ENCODE measurements at regions not wholly inside any gene's neighbourhood (a gene's known extent, or its start where the extent isn't known, plus 50 kb on each side); places are given as distances from the start of the nearest gene placed in this dataset.

DNA sequence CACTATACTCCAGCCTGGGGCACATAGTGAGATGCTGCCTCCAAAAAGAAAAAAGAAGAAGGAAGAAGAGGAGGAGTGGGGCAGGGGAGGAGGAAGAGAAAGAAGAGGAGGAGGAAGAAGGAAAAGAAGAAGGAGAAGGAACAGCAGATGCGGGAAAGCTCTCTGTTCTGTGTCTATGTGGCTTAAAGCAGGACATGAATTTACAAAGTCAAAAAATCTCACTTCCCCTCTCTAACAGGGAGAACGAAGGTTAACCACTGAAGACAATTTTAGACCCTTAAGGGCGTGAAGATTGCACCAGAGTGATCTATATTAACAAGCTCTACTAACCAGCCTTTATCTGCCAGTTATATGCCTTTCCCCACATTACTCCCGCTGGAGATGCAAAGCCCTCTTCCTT, 258.9 kb downstream of the METTL4 start:
- no peak for DNase-seq (ENCODE audit: low read depth in 3 of 3)

DNA sequence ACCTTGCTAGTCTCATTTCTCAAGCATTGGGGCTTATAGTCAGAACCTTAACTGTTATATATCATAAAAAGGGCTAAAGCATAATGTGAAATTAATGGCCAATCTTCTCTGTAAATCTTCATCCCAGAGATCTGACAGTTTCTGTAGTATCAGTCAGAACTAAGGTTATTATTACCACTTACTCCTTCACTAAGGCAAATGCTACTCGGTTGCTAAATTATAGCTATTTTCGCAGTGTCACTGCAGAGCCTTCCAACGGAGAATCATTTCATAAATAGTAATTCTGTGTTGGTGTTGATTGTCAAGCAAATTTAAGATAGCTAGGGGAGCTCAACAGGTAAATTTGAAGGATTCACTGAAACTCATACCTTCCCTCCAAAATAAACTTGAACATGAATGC, 258.0 kb downstream of the METTL4 start:
- DNase-seq (ENCODE audit: low read depth in 3 of 3) = no peak

DNA sequence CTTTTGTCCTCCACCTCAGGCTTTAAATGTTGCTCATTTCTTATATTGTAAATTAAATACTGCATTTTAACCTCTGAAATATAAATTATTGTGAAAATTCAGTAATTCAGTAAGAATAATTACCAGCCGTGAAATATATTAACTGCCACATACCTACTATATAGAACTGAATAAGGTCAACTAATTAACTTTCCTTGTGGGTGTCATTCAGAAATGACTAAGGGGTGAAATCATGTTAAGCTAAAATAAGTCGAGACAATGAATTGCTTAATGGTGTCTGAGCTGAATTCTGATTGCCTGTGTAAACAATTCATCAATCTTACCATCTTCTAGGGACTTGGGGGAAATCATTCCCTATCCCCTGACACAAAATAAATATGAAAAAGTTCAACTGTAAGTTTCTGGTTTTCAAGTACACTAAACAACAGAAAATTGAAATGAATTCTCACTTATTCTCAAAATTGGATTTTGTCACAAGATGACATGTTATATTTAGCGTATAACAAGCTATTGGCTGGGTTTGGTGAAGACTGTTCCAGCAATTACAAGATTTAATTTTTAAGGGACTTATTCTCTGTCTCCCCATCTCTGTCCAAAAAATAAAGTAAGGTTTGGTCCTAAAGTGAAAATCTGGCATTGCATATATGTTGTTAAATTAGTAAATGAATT, 255.1 kb downstream of the METTL4 start:
- no peak for DNase-seq (ENCODE audit: low read depth in 3 of 3)

DNA sequence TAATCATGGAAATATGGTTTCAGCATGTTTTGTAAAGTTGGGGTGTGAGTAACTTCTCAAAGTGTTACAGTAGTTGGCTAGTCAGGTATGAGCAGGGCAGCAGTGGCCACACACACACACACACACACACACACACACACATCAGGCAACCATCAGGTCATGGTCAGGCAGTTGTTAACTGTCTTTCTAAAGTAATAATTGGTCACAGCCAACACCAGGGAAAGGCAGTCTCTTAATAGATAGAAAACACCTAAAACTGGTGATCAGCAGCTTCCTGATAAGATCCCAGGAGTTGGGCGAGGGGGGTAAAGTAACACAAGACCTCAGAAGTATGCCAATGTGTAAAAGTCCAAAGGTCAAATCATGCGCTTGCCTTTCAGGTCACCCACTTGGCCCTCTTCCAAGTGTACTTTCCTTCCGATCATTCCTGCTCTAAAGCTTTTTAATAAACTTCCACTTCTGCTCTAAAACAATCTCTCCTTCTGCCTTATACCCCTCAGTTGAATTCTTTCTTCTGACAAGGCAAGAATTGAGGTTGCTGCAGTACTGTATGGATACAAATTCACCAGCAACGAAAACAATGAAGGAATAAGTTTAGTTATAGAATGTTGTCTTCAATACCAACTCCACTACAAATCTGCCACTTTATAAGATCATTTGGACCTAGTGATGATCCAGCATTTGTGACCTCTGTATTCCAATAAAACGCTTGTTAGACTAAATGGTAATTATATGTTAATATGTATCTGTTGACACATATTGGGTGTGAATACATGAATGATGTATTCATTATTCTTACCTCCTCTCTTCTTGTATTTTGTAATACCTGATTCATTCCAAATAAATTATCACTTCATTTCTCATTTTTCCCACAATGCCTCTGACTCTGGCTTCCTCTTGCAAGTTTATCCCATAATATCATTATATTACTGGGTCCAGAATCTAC, 254.3 kb downstream of the METTL4 start:
- DNase-seq (ENCODE audit: low read depth in 3 of 3) = no peak

DNA sequence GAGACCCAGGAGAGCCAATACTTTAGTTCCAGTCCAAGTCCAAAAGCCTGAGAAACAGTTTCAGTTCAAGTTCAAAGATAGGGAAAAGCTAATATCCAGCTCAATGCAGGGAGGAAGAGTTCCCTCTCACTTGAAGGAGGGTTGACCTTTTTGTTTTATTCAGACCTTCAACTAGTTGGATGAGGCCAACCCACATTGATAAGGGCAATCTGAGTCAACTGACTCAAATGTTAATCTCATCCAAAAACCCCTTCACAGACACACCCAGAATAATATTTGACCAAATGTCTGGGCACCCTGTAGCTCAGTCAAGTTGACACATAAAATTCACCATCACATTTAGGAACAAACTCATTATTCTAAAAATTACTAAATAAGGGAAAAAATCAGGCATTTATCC, 246.8 kb downstream of the METTL4 start:
- DNase-seq (ENCODE audit: low read depth in 3 of 3) = no peak

DNA sequence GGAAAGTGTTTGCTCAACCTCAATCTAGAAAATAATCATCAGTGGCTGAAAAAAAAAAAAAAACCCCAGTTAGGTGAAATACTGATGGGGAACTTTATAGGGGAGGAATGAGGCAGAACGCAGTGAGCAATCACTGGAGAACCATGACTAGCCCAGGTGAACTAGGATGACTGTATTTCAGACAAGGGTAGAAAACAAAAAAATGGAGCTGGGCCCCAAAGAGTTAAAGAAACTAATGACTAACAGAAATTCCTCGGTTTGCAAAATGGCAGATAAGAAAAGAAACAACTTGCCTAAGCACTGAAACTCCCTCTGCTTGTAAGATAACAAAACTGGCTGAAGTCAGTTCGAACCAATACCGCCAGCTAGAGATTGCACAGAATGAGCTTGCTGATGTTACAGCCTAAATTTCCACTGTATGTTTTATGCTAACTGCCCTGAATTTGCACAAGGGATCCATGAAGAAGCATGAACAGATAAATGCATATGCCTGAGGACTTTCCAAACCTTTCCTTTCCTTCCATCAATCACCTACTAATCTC, 245.9 kb downstream of the METTL4 start:
- DNase-seq (ENCODE audit: low read depth in 3 of 3) = no peak

DNA sequence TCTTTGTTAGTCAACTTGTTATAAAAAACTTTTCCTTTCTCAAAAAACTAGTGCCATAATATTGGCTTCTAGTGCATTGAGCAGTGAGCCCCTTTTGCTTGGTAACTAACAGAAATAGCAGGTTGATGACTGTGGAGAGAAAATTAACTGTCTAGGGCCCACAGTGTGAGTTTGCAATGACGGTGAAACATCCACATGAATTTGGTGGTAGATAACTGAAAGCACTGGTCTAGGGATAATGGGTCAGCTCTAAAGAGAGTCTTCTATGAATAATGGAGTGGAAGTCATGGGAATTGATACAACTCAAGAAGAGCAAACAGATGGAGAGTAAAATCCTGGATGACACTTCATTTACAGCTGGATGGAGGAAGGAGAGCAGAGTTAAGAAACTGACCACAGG, 245.4 kb downstream of the METTL4 start:
- no peak for DNase-seq (ENCODE audit: low read depth in 3 of 3)

DNA sequence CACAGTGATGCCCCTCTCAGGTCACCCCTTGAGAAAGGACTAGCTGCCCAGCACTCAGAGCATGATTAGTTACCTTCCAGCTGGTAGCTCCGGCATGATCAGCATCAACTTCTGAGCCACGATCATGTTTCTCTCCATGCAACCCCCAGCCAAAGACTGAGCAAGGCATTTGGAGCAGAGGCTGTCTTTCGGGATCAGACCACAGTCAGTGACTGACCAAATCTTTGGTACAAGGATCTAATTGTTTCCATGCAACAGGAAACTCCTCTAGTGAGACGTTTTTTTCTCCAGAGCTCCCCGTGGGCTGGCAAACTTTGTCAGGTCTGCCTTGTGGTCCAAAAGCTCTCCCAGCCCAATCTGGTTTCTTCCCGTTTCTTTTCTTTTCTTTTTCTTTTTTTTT, 244.3 kb downstream of the METTL4 start:
- no peak for DNase-seq (ENCODE audit: low read depth in 3 of 3)

DNA sequence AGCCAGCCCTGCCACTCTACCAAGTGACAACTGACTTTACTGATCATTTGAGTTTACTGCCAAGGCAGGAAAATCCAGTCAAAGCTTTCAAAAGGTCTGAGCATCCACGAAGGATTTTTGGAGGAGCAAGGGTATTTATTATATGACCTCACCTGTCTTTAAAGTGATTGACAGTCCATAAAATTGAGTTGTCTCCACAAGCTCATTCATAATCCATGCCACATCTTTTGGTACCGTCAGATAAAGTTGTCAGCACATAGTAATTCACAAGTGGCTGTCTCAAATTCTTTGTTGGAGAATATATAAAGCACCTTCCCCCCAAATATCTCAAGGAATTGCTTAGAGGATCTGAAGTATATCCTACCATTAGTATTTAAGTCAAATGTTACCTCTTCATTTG, 240.5 kb downstream of the METTL4 start:
- no peak for DNase-seq (ENCODE audit: low read depth in 3 of 3)

DNA sequence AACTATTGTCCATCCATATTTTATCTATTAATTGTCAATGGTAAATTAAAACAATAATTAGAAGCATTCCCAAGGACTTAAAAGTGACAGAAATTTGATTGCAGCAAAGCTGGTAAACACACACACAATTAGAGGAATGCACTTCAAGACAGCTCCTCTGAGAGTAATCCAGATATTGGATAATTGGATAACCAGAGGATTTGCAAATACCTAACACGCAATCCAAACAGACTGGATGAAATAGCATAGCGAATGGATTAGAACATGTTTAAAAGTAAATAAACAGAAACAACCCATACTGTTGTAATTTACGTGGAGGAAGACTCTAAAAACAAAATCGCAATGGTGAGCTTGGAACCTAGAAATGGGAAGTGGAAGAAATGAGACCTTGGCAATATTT, 239.8 kb downstream of the METTL4 start:
- no peak for DNase-seq (ENCODE audit: low read depth in 3 of 3)

DNA sequence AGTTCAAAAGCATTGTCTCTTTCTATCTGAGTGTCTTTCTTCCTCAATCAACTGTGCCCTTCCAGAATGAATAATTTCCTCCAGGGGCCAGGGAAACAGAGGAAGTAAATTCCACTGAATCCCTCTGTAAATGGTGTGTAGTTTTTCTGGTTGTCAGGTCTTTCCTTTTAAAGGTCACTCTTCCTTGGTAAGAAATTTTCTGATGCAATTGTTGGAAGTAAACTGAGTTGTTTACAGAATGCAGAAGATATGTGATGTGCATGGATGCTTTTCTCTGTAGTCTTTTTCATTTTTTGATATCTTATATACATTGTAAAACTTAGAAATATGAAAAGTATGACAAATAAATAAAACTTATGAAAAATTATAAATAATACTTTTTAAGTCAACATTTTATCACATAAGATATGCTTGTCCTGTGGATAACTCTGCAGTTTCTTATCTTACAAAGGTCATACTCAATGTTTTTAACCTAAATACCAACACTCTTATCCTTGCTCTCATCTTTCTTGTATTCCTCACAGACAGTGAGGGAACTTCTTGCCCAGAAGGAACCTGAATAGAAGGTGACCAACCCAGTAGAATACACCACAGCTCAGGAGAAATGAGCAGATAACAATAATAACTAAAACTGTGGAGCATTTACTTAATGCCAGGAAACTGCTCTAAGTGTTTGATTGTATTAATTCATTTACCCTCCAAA, 234.5 kb downstream of the METTL4 start:
- DNase-seq (ENCODE audit: low read depth in 3 of 3) = no peak

DNA sequence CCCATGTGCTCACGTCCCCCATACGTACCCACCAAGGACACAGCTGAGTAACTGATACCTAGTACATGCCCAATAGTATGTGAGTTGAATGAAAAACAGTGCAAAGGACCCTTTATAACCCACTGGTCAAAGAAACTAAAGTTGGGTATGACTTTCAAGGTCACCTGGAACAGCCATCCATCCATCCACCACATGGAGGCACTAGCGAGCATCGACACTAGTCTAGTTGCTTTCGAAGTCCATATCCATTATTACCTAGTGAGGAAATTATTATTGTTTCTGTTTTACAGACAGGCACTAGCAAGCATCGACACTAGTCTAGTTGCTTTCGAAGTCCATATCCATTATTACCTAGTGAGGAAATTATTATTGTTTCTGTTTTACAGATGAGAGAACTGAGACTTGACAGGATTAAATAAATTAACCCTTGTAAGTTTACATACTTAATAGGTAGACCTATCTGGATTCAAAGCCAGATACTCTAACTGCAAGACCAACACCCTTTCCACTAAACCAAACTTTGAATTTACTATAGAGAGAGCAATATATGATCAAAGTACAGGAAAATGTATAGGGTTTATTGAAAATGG, 233.7 kb downstream of the METTL4 start:
- peak; percentile 2 to 14 (median 6) for DNase-seq (ENCODE audit: low read depth in 3 of 3)

DNA sequence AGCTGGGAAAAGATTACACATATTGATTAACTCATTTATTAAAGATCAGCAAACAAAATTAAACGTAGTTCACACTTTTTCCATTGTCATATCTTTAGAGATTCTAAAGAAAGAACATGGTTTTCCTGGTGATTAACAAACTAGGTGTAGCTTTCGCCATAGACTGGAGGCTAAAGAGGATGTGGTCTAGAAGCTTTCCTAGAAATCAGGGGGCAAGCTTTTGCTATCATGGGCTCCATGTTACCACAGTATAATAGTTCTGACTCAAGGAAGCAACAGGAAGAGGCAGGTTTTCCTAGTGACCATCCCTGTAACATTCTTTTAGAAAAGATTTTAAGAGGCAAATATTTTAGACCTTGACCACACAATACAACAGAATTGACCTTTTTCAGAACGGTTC, 232.7 kb downstream of the METTL4 start:
- DNase-seq (ENCODE audit: low read depth in 3 of 3) = no peak

DNA sequence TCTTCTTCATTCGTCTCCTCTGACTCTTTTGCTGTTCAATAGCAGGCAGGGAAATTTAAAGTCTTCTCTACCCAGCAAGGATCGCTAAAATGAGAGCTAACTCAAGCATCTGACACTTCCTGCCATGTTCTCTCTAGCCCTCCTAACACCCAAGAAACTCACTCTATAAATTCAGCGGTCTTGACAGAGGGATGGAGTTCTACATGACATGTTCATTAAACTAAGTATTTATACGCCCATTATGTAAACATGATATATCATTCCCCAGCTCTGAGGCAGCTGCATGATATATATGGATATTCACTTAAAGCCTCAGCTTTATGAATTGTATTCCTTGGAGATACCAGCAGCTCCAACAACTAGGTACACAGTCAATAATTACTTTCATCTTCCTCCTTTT, 231.0 kb downstream of the METTL4 start:
- no peak for DNase-seq (ENCODE audit: low read depth in 3 of 3)

DNA sequence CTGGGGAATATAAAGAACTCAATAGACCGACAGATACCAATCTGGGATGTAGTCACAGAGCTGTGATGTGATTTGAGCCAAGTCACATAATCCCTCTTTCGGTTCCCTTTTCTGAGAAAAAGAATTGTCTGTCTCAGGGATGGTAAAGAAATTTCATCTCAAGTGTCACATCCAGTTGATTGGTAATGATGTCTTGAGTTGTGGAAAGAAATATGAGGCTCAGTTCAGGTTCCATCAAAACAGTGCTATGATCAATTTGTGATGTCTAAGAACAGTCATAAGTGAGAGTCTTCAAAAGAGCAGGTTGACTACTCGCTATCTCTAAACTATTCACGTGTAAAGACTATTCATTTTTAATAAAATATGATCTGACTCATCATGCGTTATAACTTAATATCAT, 223.3 kb downstream of the METTL4 start:
- no peak for DNase-seq (ENCODE audit: low read depth in 3 of 3)

DNA sequence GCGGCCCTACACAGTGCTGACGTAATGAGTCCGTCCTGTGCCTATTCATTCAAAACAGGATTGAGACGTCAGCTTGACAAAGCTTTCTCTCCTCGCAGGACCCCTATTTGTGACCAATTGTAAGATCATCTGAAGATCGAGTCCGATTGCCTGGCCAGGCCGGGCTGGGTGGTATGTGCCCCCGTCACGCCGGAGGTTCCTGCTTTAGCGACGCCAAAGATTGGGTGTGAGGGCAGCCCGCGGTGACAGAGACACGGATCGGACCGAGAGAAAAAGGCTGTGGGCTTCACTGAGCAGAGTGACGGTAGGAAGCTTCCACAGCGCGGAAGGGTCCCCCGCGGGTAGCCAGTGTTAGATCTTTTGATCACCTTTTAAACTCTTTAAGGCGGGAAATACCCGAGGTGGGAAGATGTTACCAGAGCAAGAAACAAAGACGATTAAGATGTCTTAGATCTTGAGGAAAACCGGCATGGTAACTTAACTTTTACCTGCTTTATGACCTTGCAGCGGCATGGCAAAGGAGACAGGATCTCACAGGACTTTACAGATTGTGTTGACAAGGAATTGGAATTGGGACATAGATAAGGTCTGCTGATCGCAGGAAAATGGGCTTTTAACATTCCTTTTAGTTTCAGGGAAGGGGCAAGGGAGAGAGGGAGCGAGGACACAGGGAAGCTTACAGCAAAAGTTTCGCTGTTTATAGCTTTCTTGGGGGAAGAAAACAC, 220.0 kb downstream of the METTL4 start:
- DNase-seq (ENCODE audit: low read depth in 3 of 3) = no peak

DNA sequence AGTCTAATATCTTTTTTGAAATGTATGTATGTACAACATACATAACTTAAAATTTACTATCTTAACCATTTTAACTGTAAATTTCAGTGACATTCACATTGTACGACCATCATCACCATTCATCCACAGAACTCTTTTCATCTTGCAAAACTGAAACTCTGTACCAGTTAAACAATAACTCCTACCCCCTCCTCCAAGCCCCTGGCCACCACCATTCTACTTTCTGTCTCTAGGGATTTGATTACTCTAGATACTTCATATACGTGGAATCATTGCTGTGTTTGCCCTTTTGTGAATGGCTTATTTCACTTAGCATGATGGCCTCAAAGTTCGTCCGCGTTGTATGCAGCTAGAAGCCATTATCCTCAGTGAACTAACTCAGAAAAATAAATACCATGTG, 217.0 kb downstream of the METTL4 start:
- DNase-seq (ENCODE audit: low read depth in 3 of 3) = no peak

DNA sequence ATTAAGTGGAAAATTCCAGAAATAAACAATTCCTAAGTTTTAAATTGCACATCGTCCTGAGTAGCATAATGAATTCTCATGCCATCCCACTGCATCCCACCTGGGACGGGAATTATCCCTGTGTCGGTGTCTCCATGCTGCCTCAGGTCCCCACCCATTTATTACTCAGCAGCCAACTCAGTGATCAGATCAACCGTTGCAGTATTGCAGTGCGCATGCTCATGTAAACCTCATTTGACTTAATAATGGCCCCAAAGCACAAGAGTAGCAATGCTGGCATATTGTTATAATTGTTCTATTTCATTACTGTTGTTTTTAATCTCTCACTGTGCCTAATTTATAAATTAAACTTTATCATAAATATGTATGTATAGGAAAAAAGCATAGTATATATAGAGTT, 214.4 kb downstream of the METTL4 start:
- no peak for DNase-seq (ENCODE audit: low read depth in 3 of 3)

DNA sequence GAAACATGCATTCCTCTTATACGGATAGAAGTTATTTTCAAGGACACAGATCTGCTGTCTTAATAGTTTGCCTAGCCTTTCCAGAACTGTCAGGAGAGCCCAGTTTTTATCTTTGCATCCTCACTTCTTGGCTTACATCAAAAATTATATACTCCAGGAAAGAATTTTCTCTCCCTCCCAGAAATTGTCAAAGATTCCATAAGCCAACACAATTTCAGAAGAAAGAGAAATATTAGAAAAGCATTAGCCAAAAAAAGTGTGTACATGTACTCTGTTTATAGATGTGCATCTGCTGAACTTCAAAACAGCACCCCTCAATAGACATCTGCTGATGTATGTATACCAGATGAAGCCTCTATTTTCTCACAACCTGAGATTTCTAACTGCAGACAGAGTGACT, 210.4 kb downstream of the METTL4 start:
- DNase-seq (ENCODE audit: low read depth in 3 of 3) = no peak

DNA sequence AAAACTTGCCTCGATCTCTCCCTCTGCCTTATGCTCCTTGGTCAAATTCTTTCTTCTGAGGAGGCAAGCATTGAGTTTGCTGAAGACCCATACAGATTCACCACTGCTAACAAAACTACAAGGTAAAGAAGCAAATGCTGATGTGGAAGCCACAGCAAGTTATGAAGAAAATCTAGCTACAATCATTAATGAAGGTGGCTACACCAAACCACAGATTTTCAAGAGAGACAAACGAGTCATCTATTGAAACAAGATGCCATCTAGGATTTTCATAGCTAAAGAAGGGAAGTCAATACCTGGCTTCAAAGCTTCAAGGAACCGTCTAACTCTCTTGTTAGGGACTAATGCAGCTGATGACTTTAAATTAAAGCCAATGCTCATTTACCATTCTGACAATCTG, 203.2 kb downstream of the METTL4 start:
- DNase-seq (ENCODE audit: low read depth in 3 of 3) = no peak

DNA sequence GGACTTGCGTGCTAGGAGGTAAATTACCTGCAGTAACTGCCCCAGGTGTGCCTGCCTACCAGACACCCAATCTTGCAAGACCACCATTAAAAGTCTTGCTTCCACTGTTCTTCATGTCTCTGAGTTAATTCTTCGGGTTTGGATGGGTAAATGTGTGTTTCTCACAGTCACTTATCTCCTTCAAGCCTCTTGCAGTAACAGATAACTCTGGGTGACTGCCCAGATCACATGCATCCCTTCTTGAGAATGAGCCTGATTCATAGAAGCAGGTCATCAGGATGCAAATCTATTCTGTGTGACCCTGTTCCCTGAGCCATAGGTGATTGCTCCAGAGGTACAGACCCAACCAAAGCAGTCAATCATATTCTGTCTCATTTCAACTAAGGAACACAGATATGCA, 194.6 kb downstream of the METTL4 start:
- DNase-seq (ENCODE audit: low read depth in 3 of 3) = no peak
